Vagina (tissue), 2 donors: ENCODE measurements at regions not wholly inside any gene's neighbourhood (a gene's known extent, or its start where the extent isn't known, plus 50 kb on each side); places are given as distances from the start of the nearest gene placed in this dataset.

ENCODE experiments used
- DNase-seq, 2 donors: peaks; one replicate each; pipeline ENCODE4 v3.0.0-alpha.2; 2017; ENCODE audit errors: extremely low spot score in 2 of 2
- H3K27ac ChIP-seq: fragments of 200-600 bp; sonication (generic); one replicate; pipeline ENCODE4 v1.5.1; 2019
- H3K27me3 ChIP-seq: fragments of 200-600 bp; sonication (generic); one replicate; pipeline ENCODE4 v1.5.1; 2019
- H3K36me3 ChIP-seq, 2 donors: fragments of 200-600 bp; sonication (generic); one replicate each; pipeline ENCODE4 v1.5.1; 2017 to 2019
- H3K4me1 ChIP-seq: fragments of 200-600 bp; sonication (generic); one replicate; pipeline ENCODE4 v1.5.1; 2019
- H3K4me3 ChIP-seq, 2 donors: fragments of 200-600 bp; sonication (generic); 1 replicate in 1 of 2; 2 replicates in 1 of 2; pipeline ENCODE4 v1.5.1; 2016 to 2019
- H3K9me3 ChIP-seq: fragments of 200-600 bp; sonication (generic); one replicate; pipeline ENCODE4 v1.5.1; 2019
- CTCF ChIP-seq, 3 experiments: fragments of 450-650 bp in 2 of 3; fragments of 200-600 bp in 1 of 3; sonication (generic) in 1 of 3; IDR thresholded peaks; one replicate each; pipeline ENCODE4 v1.5.1; 2017 to 2019; ENCODE audit warnings: antibody characterized with exemption in 3 of 3, mild to moderate bottlenecking in 2 of 3, moderate library complexity in 2 of 3
- POLR2A ChIP-seq, 2 donors: fragments of 450-650 bp; IDR thresholded peaks; one replicate each; pipeline ENCODE4 v1.6.1; 2017; ENCODE audit warnings: antibody characterized with exemption in 2 of 2, mild to moderate bottlenecking in 2 of 2, moderate library complexity in 2 of 2
- POLR2AphosphoS5 ChIP-seq, 2 donors: sonication (generic); formaldehyde crosslinking; IDR thresholded peaks; one replicate each; pipeline ENCODE4 v1.9.0; 2017; ENCODE audit warnings: antibody characterized with exemption in 2 of 2, mild to moderate bottlenecking in 2 of 2, low read depth in 1 of 2; ENCODE audit not compliant: insufficient read depth in 1 of 2
- intact Hi-C: fragments of 100-400 bp; cut with DNase I; formaldehyde crosslinking; loops from one replicate; pipeline ENCODE4 v1.15.1; 2023

GRCh38 chr15:81897057-81897677, 148.7 kb downstream of the MEX3B start:
- H3K27me3 ChIP-seq = no peaks in the 10 kb centered on the region
- no peak overlapping the region for H3K4me3 ChIP-seq
- peaks cover 5% of the 10 kb centered on the region for H3K4me1 ChIP-seq
- TF ChIP-seq POLR2AphosphoS5 (IDR thresholded peaks at IDR 0.05; ENCODE audit: insufficient read depth in 1 of 2, low read depth in 1 of 2) = peak in 1 of 2 donors; percentile 15
- TF ChIP-seq CTCF (IDR thresholded peaks at IDR 0.05) = no peak
- no peak for TF ChIP-seq POLR2A (IDR thresholded peaks at IDR 0.05)
- no peak overlapping the region for H3K27ac ChIP-seq
- H3K9me3 ChIP-seq = no peaks in the 10 kb centered on the region
- intact Hi-C loops = no loop called here
- no peak for DNase-seq
- no peaks in the 10 kb centered on the region for H3K36me3 ChIP-seq

GRCh38 chr15:81896356-81896755, 149.5 kb downstream of the MEX3B start:
- Histone ChIP-seq H3K36me3 (no peaks in the 10 kb centered on the region), H3K4me1 (peaks cover 5% of the 10 kb centered on the region), H3K4me3 (no peak overlapping the region), H3K27ac (no peak overlapping the region), H3K27me3 (no peaks in the 10 kb centered on the region), H3K9me3 (no peaks in the 10 kb centered on the region)
- DNase-seq = no peak
- intact Hi-C loops = no loop called here
- no peak for TF ChIP-seq POLR2A (IDR thresholded peaks at IDR 0.05)

GRCh38 chr15:81895723-81896122, 150.1 kb downstream of the MEX3B start:
- intact Hi-C loops = no loop called here
- Histone ChIP-seq H3K36me3 (no peaks in the 10 kb centered on the region), H3K4me3 (no peak overlapping the region), H3K9me3 (no peaks in the 10 kb centered on the region), H3K27ac (no peak overlapping the region), H3K4me1 (peaks cover 5% of the 10 kb centered on the region), H3K27me3 (no peaks in the 10 kb centered on the region)
- TF ChIP-seq POLR2A (IDR thresholded peaks at IDR 0.05) = no peak
- TF ChIP-seq POLR2AphosphoS5 (IDR thresholded peaks at IDR 0.05; ENCODE audit: insufficient read depth in 1 of 2, low read depth in 1 of 2) = no peak
- TF ChIP-seq CTCF (IDR thresholded peaks at IDR 0.05) = no peak
- no peak for DNase-seq

GRCh38 chr15:81894061-81894460, 151.8 kb downstream of the MEX3B start:
- H3K4me1 ChIP-seq = peaks cover 5% of the 10 kb centered on the region
- intact Hi-C loops = no loop called here
- no peaks in the 10 kb centered on the region for H3K27me3 ChIP-seq
- no peaks in the 10 kb centered on the region for H3K9me3 ChIP-seq
- H3K4me3 ChIP-seq = no peak overlapping the region
- H3K27ac ChIP-seq = no peak overlapping the region
- TF ChIP-seq CTCF (IDR thresholded peaks at IDR 0.05) (no peak), POLR2A (IDR thresholded peaks at IDR 0.05) (no peak), POLR2AphosphoS5 (IDR thresholded peaks at IDR 0.05; ENCODE audit: insufficient read depth in 1 of 2, low read depth in 1 of 2) (no peak)
- H3K36me3 ChIP-seq = no peaks in the 10 kb centered on the region
- DNase-seq = no peak

GRCh38 chr15:81893182-81893835, 152.5 kb downstream of the MEX3B start:
- Histone ChIP-seq H3K27me3 (no peaks in the 10 kb centered on the region), H3K4me1 (peaks cover 8% of the 10 kb centered on the region), H3K4me3 (no peak overlapping the region), H3K27ac (peak overlapping the region; percentile 4), H3K9me3 (no peaks in the 10 kb centered on the region), H3K36me3 (no peaks in the 10 kb centered on the region)
- DNase-seq = no peak
- TF ChIP-seq CTCF (IDR thresholded peaks at IDR 0.05) (no peak), POLR2A (IDR thresholded peaks at IDR 0.05) (no peak), POLR2AphosphoS5 (IDR thresholded peaks at IDR 0.05; ENCODE audit: insufficient read depth in 1 of 2, low read depth in 1 of 2) (no peak)
- intact Hi-C loops = no loop called here
